ENCODE measurements at regions not wholly inside any gene's neighbourhood (a gene's known extent, or its start where the extent isn't known, plus 50 kb on each side); places are given as distances from the start of the nearest gene placed in this dataset.

GRCh38 chr6:148602136-148602535 is 144.7 kb upstream of the UST start:
- peaks cover 0 to 8% (median 3%) of the 10 kb centered on the region in 4 donors for H3K4me1 ChIP-seq
- H3K36me3 ChIP-seq = no peaks in the 10 kb centered on the region
- DNase-seq = no peak
- peaks cover 0 to 5% (median 0%) of the 10 kb centered on the region in 4 donors for H3K9me3 ChIP-seq
- H3K27me3 ChIP-seq = no peaks in the 10 kb centered on the region
- intact Hi-C loops (cut with DNase I; ENCODE audit: low total_unique reads) = no loop called here
- no peak overlapping the region for H3K27ac ChIP-seq
- 72 to 94% (median 81%) methylated on average over 2 of the region's 2 CpGs for WGBS, 5 donors
- no peak for TF ChIP-seq CTCF (IDR thresholded peaks at IDR 0.05)
- no peak for TF ChIP-seq EP300 (IDR thresholded peaks at IDR 0.05)
- H3K4me3 ChIP-seq = no peak overlapping the region

DNA sequence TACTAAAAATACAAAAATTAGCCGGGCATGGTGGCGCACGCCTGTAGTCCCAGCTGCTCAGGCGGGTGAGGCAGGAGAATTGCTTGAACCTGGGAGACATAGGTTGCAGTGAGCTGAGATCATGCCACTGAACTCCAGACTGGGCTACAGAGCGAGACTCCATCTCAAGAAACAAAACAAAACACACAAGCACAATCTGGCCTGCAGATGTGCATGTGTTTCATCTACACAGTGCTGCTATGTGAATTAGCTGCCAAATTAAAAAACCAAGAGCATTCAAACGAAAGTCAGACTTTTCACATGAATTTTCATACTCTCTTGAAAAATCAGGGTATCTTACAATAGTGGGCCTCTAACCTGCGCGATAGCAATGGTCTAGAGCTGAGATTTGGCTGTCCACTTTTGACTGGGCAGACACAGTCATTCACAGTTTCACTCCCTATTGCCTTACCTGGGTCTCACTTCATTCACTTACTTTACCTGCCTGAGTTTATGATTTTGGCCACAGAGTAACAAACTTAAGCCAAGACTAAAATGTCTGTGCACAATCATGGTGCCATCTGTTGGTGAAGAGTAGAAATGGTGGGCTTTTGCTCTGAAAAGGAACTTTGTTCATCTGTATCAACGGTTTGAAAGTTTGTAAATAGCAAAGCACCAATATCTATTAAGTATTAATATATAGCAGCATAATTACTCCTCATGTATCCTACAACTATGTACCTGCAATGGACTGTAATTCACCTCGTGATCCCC is 138.5 kb upstream of the UST start:
- DNase-seq = no peak
- no peaks in the 10 kb centered on the region for H3K9me3 ChIP-seq
- intact Hi-C loops (cut with DNase I; ENCODE audit: low total_unique reads) = no loop called here
- H3K4me3 ChIP-seq = no peak overlapping the region
- peaks cover 0 to 9% (median 2%) of the 10 kb centered on the region in 4 donors for H3K4me1 ChIP-seq
- no peak overlapping the region for H3K27ac ChIP-seq
- no peaks in the 10 kb centered on the region for H3K36me3 ChIP-seq
- TF ChIP-seq EP300 (IDR thresholded peaks at IDR 0.05) (no peak), CTCF (IDR thresholded peaks at IDR 0.05) (peak in 1 of 7 experiments; percentile 15), POLR2A (IDR thresholded peaks at IDR 0.05) (no peak), POLR2AphosphoS5 (IDR thresholded peaks at IDR 0.05) (no peak)
- H3K27me3 ChIP-seq = no peaks in the 10 kb centered on the region
- 79 to 85% (median 83%) methylated on average over 10 of the region's 10 CpGs for WGBS, 5 donors

GRCh38 chr6:148611213-148611612 is 135.6 kb upstream of the UST start:
- H3K4me3 ChIP-seq = no peak overlapping the region
- H3K36me3 ChIP-seq = no peaks in the 10 kb centered on the region
- H3K9me3 ChIP-seq = no peaks in the 10 kb centered on the region
- peak in 1 of 2 donors; percentile 46 for DNase-seq
- no peaks in the 10 kb centered on the region for H3K27me3 ChIP-seq
- intact Hi-C loops (cut with DNase I; ENCODE audit: low total_unique reads) = no loop called here
- H3K27ac ChIP-seq = peak overlapping the region in 3 of 5 donors; percentile 11 to 36 (median 20)
- no peak for TF ChIP-seq EP300 (IDR thresholded peaks at IDR 0.05)
- peak; percentile 17 to 86 (median 75) for TF ChIP-seq POLR2AphosphoS5 (IDR thresholded peaks at IDR 0.05)
- no peak for TF ChIP-seq POLR2A (IDR thresholded peaks at IDR 0.05)
- peaks cover 0 to 9% (median 2%) of the 10 kb centered on the region in 4 donors for H3K4me1 ChIP-seq
- WGBS, 5 donors = 41 to 53% (median 45%) methylated on average over 8 of the region's 8 CpGs

DNA sequence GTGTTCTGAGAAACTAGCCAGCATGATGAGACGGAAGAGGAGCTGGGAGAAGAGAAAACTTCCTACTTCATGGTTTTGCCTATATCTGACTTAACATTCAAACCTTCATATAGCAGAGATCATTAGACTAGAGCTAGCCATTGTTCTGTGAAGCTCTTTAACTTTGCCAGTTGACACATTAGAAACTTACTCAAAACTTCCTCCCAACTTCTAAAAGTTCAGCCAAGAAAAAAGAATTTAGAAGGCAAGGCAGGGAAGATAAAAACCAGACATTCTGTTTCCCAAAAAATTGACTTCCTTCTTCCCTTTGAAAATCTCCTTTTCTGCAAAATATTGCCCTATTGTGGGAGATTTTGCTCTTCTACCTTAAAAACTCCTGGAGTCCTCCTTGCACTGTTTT is 134.8 kb upstream of the UST start:
- intact Hi-C loops (cut with DNase I; ENCODE audit: low total_unique reads) = no loop called here
- 74 to 94% (median 90%) methylated on average over 1 of the region's 1 CpG for WGBS, 5 donors
- TF ChIP-seq EP300 (IDR thresholded peaks at IDR 0.05) (no peak), POLR2AphosphoS5 (IDR thresholded peaks at IDR 0.05) (no peak), CTCF (IDR thresholded peaks at IDR 0.05) (no peak), POLR2A (IDR thresholded peaks at IDR 0.05) (no peak)
- H3K4me3 ChIP-seq = no peak overlapping the region
- no peaks in the 10 kb centered on the region for H3K36me3 ChIP-seq
- H3K27ac ChIP-seq = peak overlapping the region in 3 of 5 donors; percentile 11 to 36 (median 20)
- H3K4me1 ChIP-seq = peaks cover 0 to 9% (median 2%) of the 10 kb centered on the region in 4 donors
- H3K27me3 ChIP-seq = no peaks in the 10 kb centered on the region
- peak in 1 of 2 donors; percentile 19 for DNase-seq
- no peaks in the 10 kb centered on the region for H3K9me3 ChIP-seq

DNA sequence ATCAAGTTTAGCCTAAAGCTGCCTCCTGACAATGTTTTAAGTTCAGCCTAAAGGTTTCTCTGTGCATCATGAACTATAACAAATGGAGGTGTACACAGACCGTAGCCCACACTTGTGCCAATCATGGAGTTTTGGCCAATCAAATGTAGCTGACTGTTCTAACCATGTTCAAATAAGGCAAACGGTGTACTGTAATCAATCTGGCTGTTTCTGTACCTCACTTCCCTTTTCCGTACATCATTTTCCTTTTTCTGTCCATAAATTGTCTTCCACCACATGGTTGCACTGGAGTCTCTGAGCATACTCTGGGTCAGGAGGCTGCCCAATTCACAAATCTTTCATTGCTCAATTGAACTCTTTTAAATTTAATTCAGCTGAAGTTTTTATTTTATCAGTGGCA is 132.2 kb upstream of the UST start:
- Histone ChIP-seq H3K4me1 (peaks cover 0 to 9% (median 2%) of the 10 kb centered on the region in 4 donors), H3K27me3 (no peaks in the 10 kb centered on the region), H3K4me3 (no peak overlapping the region), H3K27ac (no peak overlapping the region), H3K36me3 (no peaks in the 10 kb centered on the region), H3K9me3 (no peaks in the 10 kb centered on the region)
- WGBS, 5 donors = 74 to 86% (median 82%) methylated on average over 3 of the region's 3 CpGs
- intact Hi-C loops (cut with DNase I; ENCODE audit: low total_unique reads) = no loop called here
- no peak for DNase-seq
- TF ChIP-seq CTCF (IDR thresholded peaks at IDR 0.05) (no peak), EP300 (IDR thresholded peaks at IDR 0.05) (no peak), POLR2A (IDR thresholded peaks at IDR 0.05) (no peak), POLR2AphosphoS5 (IDR thresholded peaks at IDR 0.05) (no peak)

Data from stomach (tissue), 8 donors.